WTC11 (cell line): ENCODE measurements at regions not wholly inside any gene's neighbourhood (a gene's known extent, or its start where the extent isn't known, plus 50 kb on each side); places are given as distances from the start of the nearest gene placed in this dataset.

Experiments
- ATAC-seq: fragments of 200-7000 bp; cut with Tn5 transposase; 2 replicates; pipeline ENCODE4 v1.10.0; 2021; ENCODE audit warnings: mild to moderate bottlenecking, moderate library complexity
- CTCF ChIA-PET: fragments of 300-600 bp; sonication (Branson Sonifier 250); formaldehyde crosslinking; loops from one replicate; lab custom pipeline; 2021; ENCODE audit warnings: antibody characterized with exemption; lab: Charles Lee
- POLR2A ChIA-PET: fragments of 350-600 bp; sonication (Branson Sonifier 250); formaldehyde crosslinking; loops from one replicate; lab custom pipeline; 2021; ENCODE audit warnings: antibody characterized with exemption; lab: Charles Lee
- DNase-seq: peaks from one replicate; pipeline ENCODE4 v3.0.0; 2021; ENCODE audit warnings: low spot score
- H3K27ac Mint-ChIP-seq: 2 replicates; pipeline ENCODE4 v1.8.0; 2021; ENCODE audit warnings: mixed read lengths
- H3K27me3 Mint-ChIP-seq: 2 replicates; pipeline ENCODE4 v1.8.0; 2021; ENCODE audit warnings: low read depth, mild to moderate bottlenecking, moderate library complexity, mixed read lengths
- H3K36me3 Mint-ChIP-seq: 2 replicates; pipeline ENCODE4 v1.8.0; 2021; ENCODE audit warnings: mixed read lengths
- H3K4me1 Mint-ChIP-seq: 2 replicates; pipeline ENCODE4 v1.8.0; 2022; ENCODE audit warnings: mixed read lengths
- H3K4me3 Mint-ChIP-seq: 2 replicates; pipeline ENCODE4 v1.8.0; 2021; ENCODE audit warnings: mild to moderate bottlenecking, moderate library complexity, mixed read lengths
- H3K9me3 Mint-ChIP-seq: 2 replicates; pipeline ENCODE4 v1.8.0; 2021; ENCODE audit warnings: mixed read lengths
- ATF2 ChIP-seq: sonication (generic); formaldehyde crosslinking; IDR thresholded peaks from 2 replicates; pipeline ENCODE4 v1.8.1; 2022; ENCODE audit warnings: low read depth, missing genetic modification reagents, borderline replicate concordance
- CTCF ChIP-seq: fragments of 200-600 bp; IDR thresholded peaks from 2 replicates; pipeline ENCODE4 v1.8.0; 2022; ENCODE audit warnings: antibody characterized with exemption
- EMX1 ChIP-seq: fragments of 250-450 bp; sonication (Bioruptor Pico); IDR thresholded peaks from 2 replicates; pipeline ENCODE4 v1.8.0; 2021; ENCODE audit warnings: mild to moderate bottlenecking
- ESRRA ChIP-seq: sonication (generic); formaldehyde crosslinking; IDR thresholded peaks from 2 replicates; pipeline ENCODE4 v1.8.1; 2022; ENCODE audit warnings: mild to moderate bottlenecking, missing genetic modification reagents, borderline replicate concordance
- FOXJ3 ChIP-seq: sonication (generic); formaldehyde crosslinking; IDR thresholded peaks from 2 replicates; pipeline ENCODE4 v1.9.0; 2021; ENCODE audit warnings: missing genetic modification reagents, mild to moderate bottlenecking, borderline replicate concordance
- FOXP1 ChIP-seq: sonication (generic); formaldehyde crosslinking; IDR thresholded peaks from 2 replicates; pipeline ENCODE4 v1.8.0; 2022; ENCODE audit warnings: missing genetic modification reagents, mild to moderate bottlenecking, moderate library complexity, borderline replicate concordance
- FOXP4 ChIP-seq: sonication (generic); formaldehyde crosslinking; IDR thresholded peaks from 2 replicates; pipeline ENCODE4 v1.8.0; 2022; ENCODE audit warnings: mild to moderate bottlenecking, missing genetic modification reagents
- GABPB1 ChIP-seq: sonication (generic); formaldehyde crosslinking; IDR thresholded peaks from 2 replicates; pipeline ENCODE4 v1.8.1; 2023; ENCODE audit warnings: mild to moderate bottlenecking, missing genetic modification reagents
- GRHL2 ChIP-seq: fragments of 250-450 bp; sonication (Bioruptor Pico); IDR thresholded peaks from 2 replicates; pipeline ENCODE4 v1.8.0; 2022; ENCODE audit warnings: mild to moderate bottlenecking, moderate library complexity; ENCODE audit not compliant: insufficient replicate concordance, severe bottlenecking
- JUN ChIP-seq: sonication (generic); formaldehyde crosslinking; IDR thresholded peaks from 2 replicates; pipeline ENCODE4 v1.8.0; 2023; ENCODE audit warnings: mild to moderate bottlenecking, missing genetic modification reagents
- MXD4 ChIP-seq: fragments of 250-450 bp; sonication (Bioruptor Pico); IDR thresholded peaks from 2 replicates; pipeline ENCODE4 v1.8.0; 2021; ENCODE audit warnings: mild to moderate bottlenecking, moderate library complexity, borderline replicate concordance
- NR2C2 ChIP-seq: sonication (generic); formaldehyde crosslinking; IDR thresholded peaks from 2 replicates; pipeline ENCODE4 v1.8.0; 2022; ENCODE audit warnings: mild to moderate bottlenecking, missing genetic modification reagents
- OVOL2 ChIP-seq: fragments of 250-450 bp; sonication (Bioruptor Pico); IDR thresholded peaks from 2 replicates; pipeline ENCODE4 v1.9.0; 2021; ENCODE audit warnings: mild to moderate bottlenecking, borderline replicate concordance
- RELA ChIP-seq: sonication (generic); formaldehyde crosslinking; IDR thresholded peaks from 2 replicates; pipeline ENCODE4 v1.8.1; 2022; ENCODE audit warnings: missing genetic modification reagents, mild to moderate bottlenecking, borderline replicate concordance
- STAT6 ChIP-seq: sonication (generic); formaldehyde crosslinking; conservative IDR thresholded peaks from 2 replicates; pipeline ENCODE4 v1.8.1; 2023; ENCODE audit warnings: mild to moderate bottlenecking, low read depth, missing genetic modification reagents, moderate library complexity
- TEAD4 ChIP-seq: sonication (generic); formaldehyde crosslinking; IDR thresholded peaks from 2 replicates; pipeline ENCODE4 v1.8.0; 2022; ENCODE audit warnings: mild to moderate bottlenecking, missing genetic modification reagents
- TP53 ChIP-seq: sonication (generic); formaldehyde crosslinking; IDR thresholded peaks from 2 replicates; pipeline ENCODE4 v1.8.1; 2023; ENCODE audit warnings: mild to moderate bottlenecking, missing genetic modification reagents
- ZNF121 ChIP-seq: sonication (generic); formaldehyde crosslinking; IDR thresholded peaks from 2 replicates; pipeline ENCODE4 v1.8.0; 2023; ENCODE audit warnings: missing genetic modification reagents
- ZNF219 ChIP-seq: sonication (generic); formaldehyde crosslinking; IDR thresholded peaks from 2 replicates; pipeline ENCODE4 v1.8.0; 2023; ENCODE audit warnings: missing genetic modification reagents, mild to moderate bottlenecking, borderline replicate concordance
- ZNF317 ChIP-seq: sonication (generic); formaldehyde crosslinking; IDR thresholded peaks from 2 replicates; pipeline ENCODE4 v1.8.1; 2023; ENCODE audit warnings: low read depth, mild to moderate bottlenecking, moderate library complexity, missing genetic modification reagents, borderline replicate concordance

GRCh38 chr14:62558451-62558850, 486.8 kb downstream of the KCNH5 start (continued):
- TF ChIP-seq FOXJ3 (CRISPR knock-in tag) (no peak), FOXP4 (CRISPR knock-in tag) (no peak), EMX1 (CRISPR knock-in tag) (no peak), FOXP1 (CRISPR knock-in tag) (no peak), ZNF121 (no peak)

GRCh38 chr14:62585247-62585646, 460.0 kb downstream of the KCNH5 start:
- no peak for TF ChIP-seq TEAD4 (CRISPR knock-in tag)
- no peak for TF ChIP-seq RELA (CRISPR knock-in tag)
- TF ChIP-seq NR2C2 (CRISPR knock-in tag) = no peak
- TF ChIP-seq TP53 = no peak
- TF ChIP-seq FOXP1 (CRISPR knock-in tag) = no peak
- no peak for TF ChIP-seq ESRRA (CRISPR knock-in tag)
- no peak for TF ChIP-seq GABPB1 (CRISPR knock-in tag)
- TF ChIP-seq FOXP4 (CRISPR knock-in tag) = no peak
- TF ChIP-seq STAT6 (CRISPR knock-in tag) = no peak
- no peak for TF ChIP-seq MXD4 (CRISPR knock-in tag)
- no peak for TF ChIP-seq OVOL2 (CRISPR knock-in tag)
- no peak for TF ChIP-seq JUN (CRISPR knock-in tag)
- H3K27me3 Mint-ChIP-seq = no peaks in the 10 kb centered on the region
- ChIA-PET POLR2A (no interaction called here), CTCF (no interaction called here)
- peaks cover 8% of the 10 kb centered on the region for H3K9me3 Mint-ChIP-seq
- ATAC-seq = no peak
- H3K4me3 Mint-ChIP-seq = no peak overlapping the region
- 0 out of 2 replicates have a peak, but pooled peaks cover 2% of the 10 kb centered on the region for H3K36me3 Mint-ChIP-seq
- H3K4me1 Mint-ChIP-seq = no peaks in the 10 kb centered on the region
- no peak overlapping the region for H3K27ac Mint-ChIP-seq
- DNase-seq = no peak

- Mint-ChIP-seq H3K36me3 (peaks cover 12% of the 10 kb centered on the region), H3K27ac (no peak overlapping the region), H3K9me3 (peaks cover 12% of the 10 kb centered on the region), H3K4me3 (no peak overlapping the region), H3K4me1 (no peaks in the 10 kb centered on the region), H3K27me3 (no peaks in the 10 kb centered on the region)
- ChIA-PET CTCF (no interaction called here), POLR2A (no interaction called here)
- DNase-seq (no peak), ATAC-seq (no peak)
- TF ChIP-seq CTCF = no peak
- TF ChIP-seq ZNF317 (CRISPR knock-in tag) = no peak
- TF ChIP-seq GRHL2 = no peak
- TF ChIP-seq MXD4 (CRISPR knock-in tag) = no peak
- TF ChIP-seq TP53 = no peak
- no peak for TF ChIP-seq ZNF219 (CRISPR knock-in tag)
- TF ChIP-seq ATF2 = no peak
- no peak for TF ChIP-seq NR2C2 (CRISPR knock-in tag)
- TF ChIP-seq FOXP4 (CRISPR knock-in tag) = no peak
Measured at GRCh38 chr14:62592877-62593276, 452.4 kb downstream of the KCNH5 start.
